ENCODE measurements at regions not wholly inside any gene's neighbourhood (a gene's known extent, or its start where the extent isn't known, plus 50 kb on each side); places are given as distances from the start of the nearest gene placed in this dataset.
A peak's percentile ranks its signal among the peaks of the same experiment; 100 is the strongest.

DNA sequence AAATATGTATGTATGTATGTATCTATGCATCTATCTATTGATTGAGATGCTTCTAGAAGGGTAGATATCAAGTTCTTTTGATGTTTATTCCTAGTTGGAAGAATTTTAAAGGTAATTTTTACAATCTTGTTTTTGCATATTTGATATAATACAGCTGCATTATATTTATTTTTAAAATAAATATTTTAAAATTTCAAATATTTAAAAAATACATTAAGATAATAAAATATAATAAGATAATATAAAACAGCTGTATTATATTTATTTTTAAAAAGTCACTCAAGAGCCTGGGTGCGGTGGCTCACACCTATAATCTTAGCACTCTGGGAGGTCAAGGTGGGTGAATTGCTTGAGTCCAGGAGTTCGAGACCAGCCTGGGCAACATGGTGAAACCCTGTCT lies 92.5 kb downstream of the LIPG start:
- intact Hi-C loops (cut with DNase I): no loop called here
- Histone ChIP-seq H3K27ac (ENCODE audit: low read depth in 2 of 2, low read length in 2 of 2) (no peak overlapping the region), H3K36me3 (ENCODE audit: control insufficient read depth in 2 of 3, insufficient read depth in 3 of 3, low read length in 3 of 3) (no peaks in the 10 kb centered on the region), H3K4me1 (ENCODE audit: control insufficient read depth in 2 of 3, insufficient read depth in 2 of 3, low read depth in 1 of 3, low read length in 3 of 3) (peaks cover 0 to 11% (median 0%) of the 10 kb centered on the region in 3 donors), H3K9me3 (ENCODE audit: control insufficient read depth in 2 of 3, insufficient read depth in 1 of 3, low read length in 3 of 3) (no peaks in the 10 kb centered on the region), H3K4me3 (ENCODE audit: low read length in 3 of 3) (no peak overlapping the region), H3K9ac (ENCODE audit: low read length in 3 of 3) (no peak overlapping the region), H3K27me3 (ENCODE audit: control insufficient read depth, insufficient read depth, low read length) (no peaks in the 10 kb centered on the region)
- FAIRE-seq: peak; percentile 19
- TF ChIP-seq, protein P1, sequence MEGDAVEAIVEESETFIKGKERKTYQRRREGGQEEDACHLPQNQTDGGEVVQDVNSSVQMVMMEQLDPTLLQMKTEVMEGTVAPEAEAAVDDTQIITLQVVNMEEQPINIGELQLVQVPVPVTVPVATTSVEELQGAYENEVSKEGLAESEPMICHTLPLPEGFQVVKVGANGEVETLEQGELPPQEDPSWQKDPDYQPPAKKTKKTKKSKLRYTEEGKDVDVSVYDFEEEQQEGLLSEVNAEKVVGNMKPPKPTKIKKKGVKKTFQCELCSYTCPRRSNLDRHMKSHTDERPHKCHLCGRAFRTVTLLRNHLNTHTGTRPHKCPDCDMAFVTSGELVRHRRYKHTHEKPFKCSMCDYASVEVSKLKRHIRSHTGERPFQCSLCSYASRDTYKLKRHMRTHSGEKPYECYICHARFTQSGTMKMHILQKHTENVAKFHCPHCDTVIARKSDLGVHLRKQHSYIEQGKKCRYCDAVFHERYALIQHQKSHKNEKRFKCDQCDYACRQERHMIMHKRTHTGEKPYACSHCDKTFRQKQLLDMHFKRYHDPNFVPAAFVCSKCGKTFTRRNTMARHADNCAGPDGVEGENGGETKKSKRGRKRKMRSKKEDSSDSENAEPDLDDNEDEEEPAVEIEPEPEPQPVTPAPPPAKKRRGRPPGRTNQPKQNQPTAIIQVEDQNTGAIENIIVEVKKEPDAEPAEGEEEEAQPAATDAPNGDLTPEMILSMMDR (IDR thresholded peaks at IDR 0.05; ENCODE audit: borderline replicate concordance, extremely low read depth, insufficient read depth): no peak
- DNase-seq: peak in 1 of 5 donors; percentile 7

DNA sequence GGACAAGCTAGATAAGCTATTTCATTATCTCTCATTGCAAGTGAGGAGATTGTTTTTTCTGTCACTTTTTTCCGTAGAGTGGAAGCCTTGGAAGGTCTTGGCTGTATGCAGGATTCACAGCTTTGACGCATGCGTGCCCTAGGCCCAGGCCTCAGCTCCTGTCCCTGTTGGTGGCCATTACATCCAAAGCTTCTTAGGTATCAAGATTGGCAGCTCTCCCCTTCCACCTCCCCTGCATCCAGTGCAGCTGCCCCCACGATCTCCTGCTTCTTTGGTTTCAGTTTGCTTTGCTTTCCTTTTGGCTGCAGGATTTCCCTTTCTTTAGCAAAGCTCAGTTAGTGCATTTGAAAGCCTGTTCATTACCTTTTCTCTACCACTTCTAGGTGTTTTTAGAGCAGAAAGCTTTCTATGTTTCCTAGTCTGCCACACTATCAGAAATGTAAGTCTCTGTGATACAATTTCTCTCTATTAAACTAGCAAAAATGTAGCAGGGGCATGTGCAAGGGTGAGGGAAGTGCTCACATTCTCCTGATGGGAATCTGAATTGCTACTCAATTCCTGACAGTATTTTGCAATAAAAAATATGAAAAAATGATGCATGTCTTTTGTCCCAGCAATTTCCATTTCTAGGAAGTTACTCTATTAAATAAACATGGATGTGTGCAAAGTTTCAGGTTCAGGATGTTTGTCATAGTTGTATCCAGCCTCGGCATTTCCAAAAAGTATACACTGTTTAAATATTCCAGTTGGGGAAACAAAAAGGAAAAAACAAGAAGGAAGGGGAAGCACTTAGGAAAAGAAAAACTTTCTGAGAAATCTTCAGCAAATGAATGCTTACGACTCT lies 91.2 kb downstream of the LIPG start:
- Histone ChIP-seq H3K27ac (ENCODE audit: low read depth in 2 of 2, low read length in 2 of 2) (no peak overlapping the region), H3K4me3 (ENCODE audit: low read length in 3 of 3) (no peak overlapping the region), H3K4me1 (ENCODE audit: control insufficient read depth in 2 of 3, insufficient read depth in 2 of 3, low read depth in 1 of 3, low read length in 3 of 3) (peaks cover 0 to 6% (median 5%) of the 10 kb centered on the region in 3 donors), H3K36me3 (ENCODE audit: control insufficient read depth in 2 of 3, insufficient read depth in 3 of 3, low read length in 3 of 3) (no peaks in the 10 kb centered on the region), H3K27me3 (ENCODE audit: control insufficient read depth, insufficient read depth, low read length) (no peaks in the 10 kb centered on the region), H3K9me3 (ENCODE audit: control insufficient read depth in 2 of 3, insufficient read depth in 1 of 3, low read length in 3 of 3) (no peaks in the 10 kb centered on the region), H3K9ac (ENCODE audit: low read length in 3 of 3) (no peak overlapping the region)
- FAIRE-seq (no peak), DNase-seq (peak in 4 of 5 donors; percentile 68 to 90 (median 76))
- TF ChIP-seq, protein P1 (IDR thresholded peaks at IDR 0.05; ENCODE audit: borderline replicate concordance, extremely low read depth, insufficient read depth): no peak
- intact Hi-C loops (cut with DNase I): no loop called here

DNA sequence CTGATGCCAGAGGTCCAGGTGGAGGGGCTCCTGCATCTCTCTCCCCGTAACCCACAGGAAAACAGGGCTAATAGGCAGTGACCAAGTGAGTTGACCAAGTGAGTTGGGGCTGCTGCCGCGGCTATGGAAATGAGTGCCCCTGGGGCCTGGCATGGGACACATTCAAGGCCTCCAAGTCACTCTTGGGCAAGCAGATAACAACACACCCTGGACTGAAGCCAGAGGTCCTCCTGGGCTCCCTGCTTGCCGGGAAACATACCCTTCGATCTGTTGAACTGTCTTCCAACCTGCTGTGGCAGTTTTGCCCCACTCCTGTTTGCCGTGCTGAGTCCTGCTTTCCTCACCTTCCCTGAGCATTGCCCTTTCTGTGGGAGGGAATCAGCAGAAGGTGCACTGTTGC lies 89.2 kb downstream of the LIPG start:
- DNase-seq: peak in 1 of 5 donors; percentile 27
- intact Hi-C loops (cut with DNase I): no loop called here
- Histone ChIP-seq H3K9ac (ENCODE audit: low read length in 3 of 3) (no peak overlapping the region), H3K27ac (ENCODE audit: low read depth in 2 of 2, low read length in 2 of 2) (no peak overlapping the region), H3K36me3 (ENCODE audit: control insufficient read depth in 2 of 3, insufficient read depth in 3 of 3, low read length in 3 of 3) (no peaks in the 10 kb centered on the region), H3K27me3 (ENCODE audit: control insufficient read depth, insufficient read depth, low read length) (no peaks in the 10 kb centered on the region), H3K9me3 (ENCODE audit: control insufficient read depth in 2 of 3, insufficient read depth in 1 of 3, low read length in 3 of 3) (no peaks in the 10 kb centered on the region), H3K4me1 (ENCODE audit: control insufficient read depth in 2 of 3, insufficient read depth in 2 of 3, low read depth in 1 of 3, low read length in 3 of 3) (peaks cover 0 to 11% (median 4%) of the 10 kb centered on the region in 3 donors), H3K4me3 (ENCODE audit: low read length in 3 of 3) (no peak overlapping the region)
- TF ChIP-seq, protein P1 (IDR thresholded peaks at IDR 0.05; ENCODE audit: borderline replicate concordance, extremely low read depth, insufficient read depth): no peak
- FAIRE-seq: no peak

All from kidney (tissue), 13 donors.